Fibroblast of lung (primary cell): ENCODE measurements at regions not wholly inside any gene's neighbourhood (a gene's known extent, or its start where the extent isn't known, plus 50 kb on each side); places are given as distances from the start of the nearest gene placed in this dataset.

Source experiments
- DNase-seq, 2 donors: peaks; one replicate each; pipeline versions ENCODE4 v3.0.0 to v3.0.0-alpha.2; 2010; ENCODE audit warnings: low read depth in 2 of 2
- H2AFZ ChIP-seq: 2 replicates; pipeline ENCODE4 v1.5.1; 2012; ENCODE audit warnings: low read length, control low read depth, inconsistent platforms
- H3K27ac ChIP-seq: 2 replicates; pipeline ENCODE4 v1.5.1; 2011; ENCODE audit warnings: low read length, control low read depth; ENCODE audit not compliant: insufficient read depth
- H3K27me3 ChIP-seq: 2 replicates; pipeline ENCODE4 v1.5.1; 2011; ENCODE audit warnings: mild to moderate bottlenecking, low read length; ENCODE audit not compliant: control insufficient read depth, insufficient read depth
- H3K36me3 ChIP-seq: 2 replicates; pipeline ENCODE4 v1.5.1; 2011; ENCODE audit warnings: low read length; ENCODE audit not compliant: control insufficient read depth, insufficient read depth
- H3K4me1 ChIP-seq: 2 replicates; pipeline ENCODE4 v1.5.1; 2011; ENCODE audit warnings: low read length; ENCODE audit not compliant: control insufficient read depth, insufficient read depth; ENCODE audit errors: extremely low read depth
- H3K4me2 ChIP-seq: 2 replicates; pipeline ENCODE4 v1.5.1; 2011; ENCODE audit warnings: low read length, control low read depth; ENCODE audit not compliant: insufficient read depth; ENCODE audit errors: extremely low read depth
- H3K4me3 ChIP-seq, 4 experiments: fragments of 200-600 bp in 1 of 4; sonication (generic) in 1 of 4; replicated peaks in 1 of 4; 2 replicates each; pipeline ENCODE4 v1.5.1; 2011 to 2016; ENCODE audit warnings: low read length in 4 of 4, low read depth in 3 of 4, mild to moderate bottlenecking in 3 of 4, control low read depth in 2 of 4, inconsistent platforms in 1 of 4, mixed read lengths in 1 of 4; ENCODE audit not compliant: insufficient read depth in 1 of 4; ENCODE audit errors: control extremely low read depth in 1 of 4
- H3K79me2 ChIP-seq: 2 replicates; pipeline ENCODE4 v1.5.1; 2012; ENCODE audit warnings: mild to moderate bottlenecking, low read length, inconsistent platforms; ENCODE audit not compliant: control insufficient read depth, insufficient read depth
- H3K9ac ChIP-seq: 2 replicates; pipeline ENCODE4 v1.5.1; 2011; ENCODE audit warnings: mild to moderate bottlenecking, low read length, control low read depth; ENCODE audit not compliant: insufficient read depth
- H3K9me3 ChIP-seq: 2 replicates; pipeline ENCODE4 v1.5.1; 2012; ENCODE audit warnings: low read depth, low read length; ENCODE audit not compliant: control insufficient read depth, insufficient read depth
- H4K20me1 ChIP-seq: 2 replicates; pipeline ENCODE4 v1.5.1; 2011; ENCODE audit warnings: low read length; ENCODE audit not compliant: control insufficient read depth, insufficient read depth; ENCODE audit errors: extremely low read depth
- CTCF ChIP-seq, 2 donors: IDR thresholded peaks in 1 of 2; conservative IDR thresholded peaks in 1 of 2; 1 replicate in 1 of 2; 2 replicates in 1 of 2; pipeline ENCODE4 v1.5.1; 2011 to 2012; ENCODE audit warnings: low read length in 2 of 2, control low read depth in 1 of 2, inconsistent platforms in 1 of 2, low read depth in 1 of 2, mild to moderate bottlenecking in 1 of 2
- EZH2 ChIP-seq: IDR thresholded peaks from 2 replicates; pipeline ENCODE4 v1.5.1; 2012; ENCODE audit warnings: low read length, control low read depth, mild to moderate bottlenecking; ENCODE audit errors: missing control alignments

- no peak overlapping the region for H3K27ac ChIP-seq
- H3K27me3 ChIP-seq = no peaks in the 10 kb centered on the region
- no peak overlapping the region for H3K4me2 ChIP-seq
- H3K36me3 ChIP-seq = no peaks in the 10 kb centered on the region
- no peaks in the 10 kb centered on the region for H3K79me2 ChIP-seq
- no peaks in the 10 kb centered on the region for H3K9me3 ChIP-seq
- H2AFZ ChIP-seq = no peak overlapping the region
- H3K4me3 ChIP-seq = no peak overlapping the region
- H3K4me1 ChIP-seq = no peaks in the 10 kb centered on the region
- no peak overlapping the region for H3K9ac ChIP-seq
- TF ChIP-seq EZH2 = no peak
- TF ChIP-seq CTCF (conservative IDR thresholded peaks at IDR 0.05 in 1 of 2, IDR thresholded peaks at IDR 0.05 in 1 of 2; ENCODE audit: low read depth in 1 of 2, low read length in 2 of 2) = no peak
- peak in 1 of 2 donors; percentile 45 for DNase-seq
- no peaks in the 10 kb centered on the region for H4K20me1 ChIP-seq
These were observed 123.0 kb downstream of the FAM43A start for GRCh38 chr3:194808640-194809097.

- H3K4me3 ChIP-seq = no peak overlapping the region
- H3K27me3 ChIP-seq = no peaks in the 10 kb centered on the region
- H3K79me2 ChIP-seq = no peaks in the 10 kb centered on the region
- no peak for TF ChIP-seq EZH2
- no peak for TF ChIP-seq CTCF (conservative IDR thresholded peaks at IDR 0.05 in 1 of 2, IDR thresholded peaks at IDR 0.05 in 1 of 2; ENCODE audit: low read depth in 1 of 2, low read length in 2 of 2)
- no peak for DNase-seq
- no peaks in the 10 kb centered on the region for H3K36me3 ChIP-seq
- H4K20me1 ChIP-seq = no peaks in the 10 kb centered on the region
- H3K9me3 ChIP-seq = no peaks in the 10 kb centered on the region
- H3K9ac ChIP-seq = no peak overlapping the region
- no peak overlapping the region for H2AFZ ChIP-seq
- no peaks in the 10 kb centered on the region for H3K4me1 ChIP-seq
- H3K27ac ChIP-seq = no peak overlapping the region
- H3K4me2 ChIP-seq = no peak overlapping the region
These were observed 123.7 kb downstream of the FAM43A start for GRCh38 chr3:194809382-194809781.

- no peaks in the 10 kb centered on the region for H3K4me1 ChIP-seq
These were observed 124.4 kb downstream of the FAM43A start for GRCh38 chr3:194810076-194810475.

More at GRCh38 chr3:194810076-194810475, 124.4 kb downstream of the FAM43A start:
- H3K27ac ChIP-seq = no peak overlapping the region
- H3K4me2 ChIP-seq = no peak overlapping the region
- H3K4me3 ChIP-seq = no peak overlapping the region
- TF ChIP-seq CTCF (conservative IDR thresholded peaks at IDR 0.05 in 1 of 2, IDR thresholded peaks at IDR 0.05 in 1 of 2; ENCODE audit: low read depth in 1 of 2, low read length in 2 of 2) (no peak), EZH2 (no peak)
- no peaks in the 10 kb centered on the region for H3K27me3 ChIP-seq
- H3K9me3 ChIP-seq = no peaks in the 10 kb centered on the region
- no peak for DNase-seq
- no peaks in the 10 kb centered on the region for H4K20me1 ChIP-seq
- H3K36me3 ChIP-seq = no peaks in the 10 kb centered on the region
- no peak overlapping the region for H3K9ac ChIP-seq
- no peaks in the 10 kb centered on the region for H3K79me2 ChIP-seq
- no peak overlapping the region for H2AFZ ChIP-seq
